HG03354 (cell line): ENCODE measurements at regions not wholly inside any gene's neighbourhood (a gene's known extent, or its start where the extent isn't known, plus 50 kb on each side); places are given as distances from the start of the nearest gene placed in this dataset.
"Not testable (repeated sequence)": the region's sequence is repeated elsewhere in the genome, so short reads cannot be mapped to it uniquely, and the experiment has no call there.

Experiments used
- ATAC-seq: cut with Tn5 transposase; IDR thresholded peaks from one replicate; pipeline ENCODE4 v1.9.1; 2021; ENCODE audit warnings: mild to moderate bottlenecking; ENCODE audit not compliant: unreplicated experiment, poor library complexity, severe bottlenecking

GRCh38 chr5:127133071-127133470 lies 59.8 kb upstream of the C5orf63 start:
- no peak for ATAC-seq

GRCh38 chr5:127136908-127137307 lies 63.6 kb upstream of the C5orf63 start:
- ATAC-seq: no peak

- no peak for ATAC-seq
Measured at GRCh38 chr5:127143722-127144121, 70.4 kb upstream of the C5orf63 start.

- no peak for ATAC-seq
Measured at GRCh38 chr5:127153031-127153430, 79.7 kb upstream of the C5orf63 start.

- no peak for ATAC-seq
Measured at GRCh38 chr5:127153521-127153920, 80.2 kb upstream of the C5orf63 start.

- ATAC-seq: no peak
Measured at GRCh38 chr5:127163750-127164149, 90.4 kb upstream of the C5orf63 start.

GRCh38 chr5:127170918-127171600 lies 97.8 kb upstream of the C5orf63 start:
- no peak for ATAC-seq

DNA sequence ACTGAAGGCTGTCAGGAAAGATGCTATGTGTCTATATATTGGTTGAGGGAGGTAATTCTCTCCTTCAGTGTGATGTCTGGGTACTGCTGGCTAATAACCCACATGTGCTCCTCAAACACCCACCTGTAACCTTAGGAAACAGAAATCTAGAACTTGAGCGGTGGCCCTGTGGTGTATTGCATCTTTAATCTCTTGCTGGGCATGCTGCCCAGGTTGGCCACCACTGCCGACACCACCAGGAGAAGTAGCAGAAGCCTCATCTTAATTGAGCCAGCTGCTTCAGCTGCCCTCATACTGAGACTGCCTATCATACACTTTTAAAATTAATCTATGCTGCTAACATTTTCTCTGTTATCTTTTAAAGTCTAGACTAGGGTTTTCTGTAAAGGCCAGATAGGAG lies 103.5 kb upstream of the C5orf63 start:
- no peak for ATAC-seq

GRCh38 chr5:127182631-127183030 lies 108.0 kb upstream of the MEGF10 start:
- ATAC-seq: not testable (repeated sequence)

- no peak for ATAC-seq
Measured at GRCh38 chr5:127183332-127183731, 107.3 kb upstream of the MEGF10 start.

- ATAC-seq: no peak
Measured at GRCh38 chr5:127184851-127185250, 105.7 kb upstream of the MEGF10 start.

- ATAC-seq: no peak
Measured at GRCh38 chr5:127186657-127187056, 103.9 kb upstream of the MEGF10 start.

DNA sequence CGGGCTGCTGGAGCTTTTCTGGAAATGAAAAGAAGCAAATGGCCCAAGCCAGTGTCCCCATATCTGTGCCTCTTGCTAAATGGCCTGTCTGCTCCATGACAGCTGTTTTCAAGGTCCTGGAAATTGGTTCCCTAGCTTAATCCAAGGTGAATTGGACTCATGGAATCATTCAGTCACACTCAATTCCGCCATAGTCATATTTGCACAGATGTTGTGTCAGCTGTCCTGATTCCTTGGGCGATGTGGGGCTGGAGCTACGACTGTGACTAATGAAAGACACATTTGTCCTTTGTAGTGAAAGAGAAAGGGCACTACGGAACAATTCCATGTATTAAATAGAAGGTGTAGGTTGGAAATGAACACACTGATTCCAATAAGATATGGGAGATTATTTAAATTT lies 102.9 kb upstream of the MEGF10 start:
- ATAC-seq: no peak

DNA sequence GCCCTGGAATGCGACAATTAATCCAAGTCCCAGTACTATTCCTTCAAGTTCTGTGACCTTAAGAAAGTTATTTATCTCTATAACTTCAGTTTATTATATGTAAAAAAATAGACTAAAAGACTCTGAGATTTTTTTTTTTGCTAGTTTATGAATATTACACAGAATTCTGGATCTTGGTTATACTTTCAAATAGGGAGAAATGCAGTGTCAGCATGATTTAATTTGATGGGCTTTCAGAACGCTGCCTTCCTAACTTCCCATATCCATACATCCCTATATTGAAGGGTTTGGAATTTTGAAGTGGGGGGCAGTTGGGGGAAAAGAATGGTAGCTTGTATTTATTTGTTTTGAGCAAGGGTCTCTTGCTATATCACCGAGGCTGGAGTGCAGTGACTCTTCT lies 98.4 kb upstream of the MEGF10 start:
- no peak for ATAC-seq

- ATAC-seq: no peak
Measured at GRCh38 chr5:127192836-127193338, 97.7 kb upstream of the MEGF10 start.

GRCh38 chr5:127196042-127196441 lies 94.6 kb upstream of the MEGF10 start:
- ATAC-seq: no peak

DNA sequence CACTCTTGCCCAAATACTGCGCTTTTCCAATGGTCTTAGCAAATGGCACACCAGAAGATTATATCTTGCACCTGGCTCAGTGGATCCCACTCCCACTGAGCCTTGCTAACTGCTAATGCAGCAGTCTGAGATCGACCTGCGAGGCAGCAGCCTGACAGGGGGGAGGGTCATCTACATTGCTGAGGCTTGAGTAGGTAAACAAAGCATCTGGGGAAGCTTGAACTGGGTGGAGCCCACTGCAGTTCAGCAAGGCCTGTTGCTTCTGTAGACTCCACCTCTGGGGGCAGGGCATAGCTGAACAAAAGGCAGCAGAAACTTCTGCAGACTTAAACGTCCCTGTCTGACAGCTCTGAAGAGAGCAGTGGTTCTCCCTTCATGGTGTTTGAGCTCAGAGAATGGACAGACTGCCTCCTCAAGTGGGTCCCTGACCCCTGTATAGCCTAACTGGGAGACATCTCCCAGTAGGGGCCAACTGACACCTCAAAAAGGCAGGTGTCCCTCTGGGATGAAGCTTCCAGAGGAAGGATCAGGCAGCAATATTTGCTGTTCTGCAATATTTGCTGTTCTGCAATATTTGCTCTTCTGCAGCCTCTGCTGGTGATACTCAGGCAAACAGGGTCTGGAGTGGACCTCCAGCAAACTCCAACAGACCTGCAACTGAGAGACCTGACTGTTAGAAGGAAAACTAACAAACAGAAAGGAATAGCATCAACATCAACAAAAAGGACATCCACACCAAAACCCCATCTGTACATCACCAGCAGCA lies 93.0 kb upstream of the MEGF10 start:
- not testable (repeated sequence) for ATAC-seq

DNA sequence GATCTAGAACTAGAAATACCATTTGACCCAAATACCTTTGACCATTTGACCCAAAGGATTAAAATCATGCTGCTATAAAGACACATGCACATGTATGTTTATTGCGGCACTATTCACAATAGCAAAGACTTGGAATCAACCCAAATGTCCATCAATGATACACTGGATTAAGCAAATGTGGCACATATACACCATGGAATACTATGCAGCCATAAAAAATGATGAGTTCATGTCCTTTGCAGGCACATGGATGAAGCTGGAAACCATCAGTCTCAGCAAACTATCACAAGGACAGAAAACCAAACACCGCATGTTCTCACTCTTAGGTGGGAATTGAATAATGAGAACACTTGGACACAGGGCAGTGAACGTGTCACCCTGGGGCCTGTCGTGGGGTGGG lies 87.9 kb upstream of the MEGF10 start:
- ATAC-seq: not testable (repeated sequence)

- no peak for ATAC-seq
Measured at GRCh38 chr5:127203818-127204217, 86.8 kb upstream of the MEGF10 start.

- ATAC-seq: no peak
Measured at GRCh38 chr5:127205147-127205546, 85.4 kb upstream of the MEGF10 start.
